ENCODE measurements at regions not wholly inside any gene's neighbourhood (a gene's known extent, or its start where the extent isn't known, plus 50 kb on each side); places are given as distances from the start of the nearest gene placed in this dataset.

GRCh38 chr6:19736066-19736465, 101.1 kb upstream of the ID4 start:
- TF ChIP-seq, protein P1, sequence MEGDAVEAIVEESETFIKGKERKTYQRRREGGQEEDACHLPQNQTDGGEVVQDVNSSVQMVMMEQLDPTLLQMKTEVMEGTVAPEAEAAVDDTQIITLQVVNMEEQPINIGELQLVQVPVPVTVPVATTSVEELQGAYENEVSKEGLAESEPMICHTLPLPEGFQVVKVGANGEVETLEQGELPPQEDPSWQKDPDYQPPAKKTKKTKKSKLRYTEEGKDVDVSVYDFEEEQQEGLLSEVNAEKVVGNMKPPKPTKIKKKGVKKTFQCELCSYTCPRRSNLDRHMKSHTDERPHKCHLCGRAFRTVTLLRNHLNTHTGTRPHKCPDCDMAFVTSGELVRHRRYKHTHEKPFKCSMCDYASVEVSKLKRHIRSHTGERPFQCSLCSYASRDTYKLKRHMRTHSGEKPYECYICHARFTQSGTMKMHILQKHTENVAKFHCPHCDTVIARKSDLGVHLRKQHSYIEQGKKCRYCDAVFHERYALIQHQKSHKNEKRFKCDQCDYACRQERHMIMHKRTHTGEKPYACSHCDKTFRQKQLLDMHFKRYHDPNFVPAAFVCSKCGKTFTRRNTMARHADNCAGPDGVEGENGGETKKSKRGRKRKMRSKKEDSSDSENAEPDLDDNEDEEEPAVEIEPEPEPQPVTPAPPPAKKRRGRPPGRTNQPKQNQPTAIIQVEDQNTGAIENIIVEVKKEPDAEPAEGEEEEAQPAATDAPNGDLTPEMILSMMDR (IDR thresholded peaks at IDR 0.05), result no peak
- TF ChIP-seq ZFX (IDR thresholded peaks at IDR 0.05; ENCODE audit: borderline replicate concordance), result no peak
